Thyroid gland (tissue), 4 donors: ENCODE measurements at regions not wholly inside any gene's neighbourhood (a gene's known extent, or its start where the extent isn't known, plus 50 kb on each side); places are given as distances from the start of the nearest gene placed in this dataset.

ENCODE experiments used
- POLR2A ChIP-seq, 2 donors: fragments of 450-650 bp; IDR thresholded peaks; one replicate each; pipeline ENCODE4 v1.6.1; 2017; ENCODE audit warnings: antibody characterized with exemption in 2 of 2, mild to moderate bottlenecking in 2 of 2, moderate library complexity in 1 of 2
- TF ChIP-seq, protein P1 (sequence below), 6 experiments: fragments of 200-600 bp in 3 of 6; fragments of 450-650 bp in 3 of 6; sonication (generic) in 3 of 6; IDR thresholded peaks; one replicate each; pipeline ENCODE4 v1.5.1; 2016 to 2019; ENCODE audit warnings: antibody characterized with exemption in 6 of 6, mild to moderate bottlenecking in 2 of 6, inconsistent platforms in 1 of 6, moderate library complexity in 1 of 6

DNA sequence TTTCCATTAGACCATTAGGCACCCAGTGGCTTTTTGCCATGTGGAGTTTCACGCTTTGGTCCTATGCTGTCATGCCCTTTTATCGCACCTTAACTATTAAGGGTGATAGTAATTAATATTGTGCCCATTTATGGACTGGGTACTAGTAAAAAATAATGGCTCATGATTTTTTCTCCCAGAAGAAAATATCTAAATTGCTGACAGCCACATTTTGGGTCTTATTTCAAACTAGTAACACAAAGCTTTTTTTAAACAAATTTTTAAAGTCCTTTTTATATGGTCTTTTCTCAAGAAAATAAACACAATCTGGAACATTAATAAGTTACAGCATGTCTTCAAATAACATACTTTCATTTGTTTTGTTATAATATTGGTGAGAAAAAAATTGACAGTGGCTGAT, 179.7 kb downstream of the ANKRD7 start:
- TF ChIP-seq POLR2A (IDR thresholded peaks at IDR 0.05), result no peak
- TF ChIP-seq, protein P1, sequence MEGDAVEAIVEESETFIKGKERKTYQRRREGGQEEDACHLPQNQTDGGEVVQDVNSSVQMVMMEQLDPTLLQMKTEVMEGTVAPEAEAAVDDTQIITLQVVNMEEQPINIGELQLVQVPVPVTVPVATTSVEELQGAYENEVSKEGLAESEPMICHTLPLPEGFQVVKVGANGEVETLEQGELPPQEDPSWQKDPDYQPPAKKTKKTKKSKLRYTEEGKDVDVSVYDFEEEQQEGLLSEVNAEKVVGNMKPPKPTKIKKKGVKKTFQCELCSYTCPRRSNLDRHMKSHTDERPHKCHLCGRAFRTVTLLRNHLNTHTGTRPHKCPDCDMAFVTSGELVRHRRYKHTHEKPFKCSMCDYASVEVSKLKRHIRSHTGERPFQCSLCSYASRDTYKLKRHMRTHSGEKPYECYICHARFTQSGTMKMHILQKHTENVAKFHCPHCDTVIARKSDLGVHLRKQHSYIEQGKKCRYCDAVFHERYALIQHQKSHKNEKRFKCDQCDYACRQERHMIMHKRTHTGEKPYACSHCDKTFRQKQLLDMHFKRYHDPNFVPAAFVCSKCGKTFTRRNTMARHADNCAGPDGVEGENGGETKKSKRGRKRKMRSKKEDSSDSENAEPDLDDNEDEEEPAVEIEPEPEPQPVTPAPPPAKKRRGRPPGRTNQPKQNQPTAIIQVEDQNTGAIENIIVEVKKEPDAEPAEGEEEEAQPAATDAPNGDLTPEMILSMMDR (IDR thresholded peaks at IDR 0.05), result no peak
